Left ventricle myocardium inferior (tissue), 1 donor: ENCODE measurements at regions not wholly inside any gene's neighbourhood (a gene's known extent, or its start where the extent isn't known, plus 50 kb on each side); places are given as distances from the start of the nearest gene placed in this dataset.

Experiments used
- DNase-seq: peaks from one replicate; pipeline ENCODE4 v3.0.0-alpha.2; 2020
- H3K27ac ChIP-seq: fragments of 200-600 bp; replicated peaks from 2 replicates; pipeline ENCODE4 v1.8.0; 2021
- H3K27me3 ChIP-seq: fragments of 200-600 bp; 2 replicates; pipeline ENCODE4 v1.8.0; 2021; ENCODE audit warnings: low read depth
- H3K36me3 ChIP-seq: fragments of 200-600 bp; 2 replicates; pipeline ENCODE4 v1.8.0; 2021
- H3K4me1 ChIP-seq: fragments of 200-600 bp; 2 replicates; pipeline ENCODE4 v1.8.0; 2021
- H3K4me3 ChIP-seq: fragments of 200-600 bp; 2 replicates; pipeline ENCODE4 v1.8.0; 2021; ENCODE audit warnings: mild to moderate bottlenecking, moderate library complexity
- H3K9me3 ChIP-seq: fragments of 200-600 bp; replicated peaks from 2 replicates; pipeline ENCODE4 v1.8.0; 2021
- CTCF ChIP-seq: fragments of 200-600 bp; IDR thresholded peaks from 2 replicates; pipeline ENCODE4 v1.8.0; 2021; ENCODE audit warnings: antibody characterized with exemption, mild to moderate bottlenecking, borderline replicate concordance
- intact Hi-C: fragments of 100-400 bp; cut with micrococcal nuclease; formaldehyde crosslinking; loops from one replicate; pipeline ENCODE4 v1.11.0; 2022
- donor health status: DM: no; HTN: yes; CAD: no; lungs with severe emphysema.

GRCh38 chr17:79180358-79181005, 105.9 kb downstream of the ENGASE start:
- Histone ChIP-seq H3K27ac (no peak overlapping the region), H3K4me1 (peaks cover 9% of the 10 kb centered on the region), H3K4me3 (no peak overlapping the region), H3K27me3 (peaks cover 99% of the 10 kb centered on the region), H3K36me3 (no peaks in the 10 kb centered on the region), H3K9me3 (no peaks in the 10 kb centered on the region)
- no peak for TF ChIP-seq CTCF
- intact Hi-C loops, result no loop called here
- DNase-seq, result no peak

GRCh38 chr17:79179334-79179733, 104.7 kb downstream of the ENGASE start:
- peaks cover 99% of the 10 kb centered on the region for H3K27me3 ChIP-seq
- no peak for TF ChIP-seq CTCF
- no peaks in the 10 kb centered on the region for H3K36me3 ChIP-seq
- peaks cover 9% of the 10 kb centered on the region for H3K4me1 ChIP-seq
- H3K9me3 ChIP-seq, result no peaks in the 10 kb centered on the region
- DNase-seq, result no peak
- no peak overlapping the region for H3K27ac ChIP-seq
- intact Hi-C loops, result no loop called here
- no peak overlapping the region for H3K4me3 ChIP-seq

GRCh38 chr17:79177877-79178276, 103.3 kb downstream of the ENGASE start:
- no peak overlapping the region for H3K27ac ChIP-seq
- TF ChIP-seq CTCF, result no peak
- peaks cover 86% of the 10 kb centered on the region for H3K27me3 ChIP-seq
- intact Hi-C loops, result no loop called here
- H3K4me3 ChIP-seq, result no peak overlapping the region
- no peaks in the 10 kb centered on the region for H3K36me3 ChIP-seq
- H3K9me3 ChIP-seq, result no peaks in the 10 kb centered on the region
- H3K4me1 ChIP-seq, result no peaks in the 10 kb centered on the region
- DNase-seq, result no peak

- peaks cover 77% of the 10 kb centered on the region for H3K27me3 ChIP-seq
Measured at GRCh38 chr17:79176792-79177601, 102.4 kb downstream of the ENGASE start.

More at GRCh38 chr17:79176792-79177601, 102.4 kb downstream of the ENGASE start:
- no peaks in the 10 kb centered on the region for H3K9me3 ChIP-seq
- intact Hi-C loops, result no loop called here
- H3K36me3 ChIP-seq, result no peaks in the 10 kb centered on the region
- no peak overlapping the region for H3K4me3 ChIP-seq
- no peak overlapping the region for H3K27ac ChIP-seq
- H3K4me1 ChIP-seq, result no peaks in the 10 kb centered on the region
- TF ChIP-seq CTCF, result no peak
- DNase-seq, result no peak
